ENCODE measurements at regions not wholly inside any gene's neighbourhood (a gene's known extent, or its start where the extent isn't known, plus 50 kb on each side); places are given as distances from the start of the nearest gene placed in this dataset.

DNA sequence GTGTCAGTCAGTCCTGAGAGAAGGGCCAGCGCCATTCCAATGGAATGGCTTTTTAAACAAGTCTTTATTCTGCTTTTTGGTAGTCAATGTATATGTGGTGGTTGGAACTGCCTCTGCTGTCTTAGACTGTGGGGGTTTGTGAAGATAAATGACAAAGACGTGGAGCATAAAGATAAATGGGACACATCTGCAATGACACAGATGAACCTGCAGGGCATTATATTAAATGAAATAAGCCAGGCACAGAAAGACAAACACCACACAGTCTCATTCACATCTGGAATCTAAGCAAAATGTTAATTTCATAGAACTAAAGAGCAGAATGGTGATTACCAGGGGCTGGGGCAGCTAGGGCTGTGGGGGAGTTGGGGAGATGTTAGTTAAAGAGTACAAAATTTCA lies 912.8 kb upstream of the MAN1A1 start:
- no peak for TF ChIP-seq CTCF (IDR thresholded peaks at IDR 0.05; ENCODE audit: low read depth, low read length)
- DNase-seq (ENCODE audit: extremely low read depth, low read depth), result no peak

GRCh38 chr6:120260636-120261035 lies 911.1 kb upstream of the MAN1A1 start:
- TF ChIP-seq CTCF (IDR thresholded peaks at IDR 0.05; ENCODE audit: low read depth, low read length), result no peak
- DNase-seq (ENCODE audit: extremely low read depth, low read depth), result no peak

- no peak for DNase-seq (ENCODE audit: extremely low read depth, low read depth)
- TF ChIP-seq CTCF (IDR thresholded peaks at IDR 0.05; ENCODE audit: low read depth, low read length), result no peak
Measured at GRCh38 chr6:120254651-120255050, 905.1 kb upstream of the MAN1A1 start.

DNA sequence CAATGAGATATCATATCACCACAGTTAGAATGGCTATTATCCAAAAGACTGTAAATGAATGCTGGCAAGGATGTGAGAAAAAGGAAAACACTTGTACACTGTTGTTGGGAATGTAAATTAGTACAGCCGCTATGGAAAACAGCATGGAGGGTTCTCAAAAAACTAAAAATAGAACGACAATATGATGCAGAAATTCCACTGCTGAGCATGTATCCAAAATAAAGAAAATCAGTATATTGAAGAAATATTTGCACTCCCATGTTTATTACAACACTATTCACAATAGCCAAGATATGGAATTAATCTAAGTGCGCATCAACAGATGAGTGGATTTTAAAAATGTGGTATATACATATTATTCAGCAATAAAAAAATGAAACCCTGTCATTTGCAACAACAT lies 898.9 kb upstream of the MAN1A1 start:
- no peak for TF ChIP-seq CTCF (IDR thresholded peaks at IDR 0.05; ENCODE audit: low read depth, low read length)
- no peak for DNase-seq (ENCODE audit: extremely low read depth, low read depth)

DNA sequence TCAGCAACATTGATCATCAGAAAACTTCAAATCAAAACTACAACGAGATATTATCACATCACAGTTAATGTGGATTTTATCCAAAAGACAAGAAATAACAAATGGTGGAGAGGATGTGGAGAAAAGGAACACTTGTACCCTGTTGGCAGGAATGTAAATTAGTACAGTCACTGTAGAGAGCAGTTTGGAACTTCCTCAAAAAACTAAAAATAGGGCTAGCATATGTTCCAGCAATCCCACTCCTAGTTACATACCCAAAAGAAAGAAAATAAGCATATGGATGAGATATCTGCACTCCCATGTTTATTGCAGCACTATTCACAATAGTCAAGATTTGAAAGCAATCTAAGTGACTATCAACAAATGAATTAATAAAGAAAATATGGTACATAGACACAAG lies 887.7 kb upstream of the MAN1A1 start:
- DNase-seq (ENCODE audit: extremely low read depth, low read depth), result no peak

GRCh38 chr6:120230008-120230407 lies 880.4 kb upstream of the MAN1A1 start:
- no peak for TF ChIP-seq CTCF (IDR thresholded peaks at IDR 0.05; ENCODE audit: low read depth, low read length)
- no peak for DNase-seq (ENCODE audit: extremely low read depth, low read depth)

More for the DNA sequence above, 887.7 kb upstream of the MAN1A1 start:
- no peak for TF ChIP-seq CTCF (IDR thresholded peaks at IDR 0.05; ENCODE audit: low read depth, low read length)

- DNase-seq (ENCODE audit: extremely low read depth, low read depth), result no peak
- no peak for TF ChIP-seq CTCF (IDR thresholded peaks at IDR 0.05; ENCODE audit: low read depth, low read length)
Measured at GRCh38 chr6:120228297-120228696, 878.7 kb upstream of the MAN1A1 start.

Data from AG09319 (cell line).